ENCODE measurements at regions not wholly inside any gene's neighbourhood (a gene's known extent, or its start where the extent isn't known, plus 50 kb on each side); places are given as distances from the start of the nearest gene placed in this dataset.

DNA sequence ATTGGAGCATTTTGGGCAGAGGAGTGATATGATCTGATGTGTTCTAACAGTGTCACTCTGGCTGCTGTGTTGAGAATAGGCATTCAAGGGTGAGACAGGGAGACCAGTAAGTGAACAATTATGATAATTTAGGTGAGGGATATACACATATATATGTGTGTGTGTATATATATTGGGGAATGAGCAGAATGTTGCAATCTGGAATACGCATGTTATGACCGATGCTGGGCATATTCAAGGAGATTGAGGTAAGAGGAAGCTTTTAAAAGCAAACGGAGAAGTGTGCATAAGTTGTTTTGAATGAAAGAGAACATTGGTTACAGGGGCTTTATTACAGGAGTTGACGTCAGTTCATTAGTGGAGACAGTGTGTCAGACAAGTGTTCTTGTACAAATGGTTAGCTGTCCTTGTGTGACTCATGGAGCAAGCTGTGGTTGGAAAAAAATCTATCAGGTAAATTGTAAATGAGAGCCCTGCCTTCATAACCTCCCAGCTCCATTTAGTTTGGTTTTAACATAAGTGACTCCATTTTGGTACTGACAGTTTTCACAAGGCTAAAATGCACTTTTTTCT, 442.5 kb upstream of the LCORL start:
- TF ChIP-seq, protein P1, sequence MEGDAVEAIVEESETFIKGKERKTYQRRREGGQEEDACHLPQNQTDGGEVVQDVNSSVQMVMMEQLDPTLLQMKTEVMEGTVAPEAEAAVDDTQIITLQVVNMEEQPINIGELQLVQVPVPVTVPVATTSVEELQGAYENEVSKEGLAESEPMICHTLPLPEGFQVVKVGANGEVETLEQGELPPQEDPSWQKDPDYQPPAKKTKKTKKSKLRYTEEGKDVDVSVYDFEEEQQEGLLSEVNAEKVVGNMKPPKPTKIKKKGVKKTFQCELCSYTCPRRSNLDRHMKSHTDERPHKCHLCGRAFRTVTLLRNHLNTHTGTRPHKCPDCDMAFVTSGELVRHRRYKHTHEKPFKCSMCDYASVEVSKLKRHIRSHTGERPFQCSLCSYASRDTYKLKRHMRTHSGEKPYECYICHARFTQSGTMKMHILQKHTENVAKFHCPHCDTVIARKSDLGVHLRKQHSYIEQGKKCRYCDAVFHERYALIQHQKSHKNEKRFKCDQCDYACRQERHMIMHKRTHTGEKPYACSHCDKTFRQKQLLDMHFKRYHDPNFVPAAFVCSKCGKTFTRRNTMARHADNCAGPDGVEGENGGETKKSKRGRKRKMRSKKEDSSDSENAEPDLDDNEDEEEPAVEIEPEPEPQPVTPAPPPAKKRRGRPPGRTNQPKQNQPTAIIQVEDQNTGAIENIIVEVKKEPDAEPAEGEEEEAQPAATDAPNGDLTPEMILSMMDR (IDR thresholded peaks at IDR 0.05; ENCODE audit: low read depth, low read length, poor library complexity, severe bottlenecking): no peak
- no peak for TF ChIP-seq EZH2phosphoT487 (IDR thresholded peaks at IDR 0.05; ENCODE audit: borderline replicate concordance, low read length)

Data from DOHH2 (cell line).